HEK293 (cell line): ENCODE measurements at regions not wholly inside any gene's neighbourhood (a gene's known extent, or its start where the extent isn't known, plus 50 kb on each side); places are given as distances from the start of the nearest gene placed in this dataset.

ENCODE experiments used
- GLIS1 ChIP-seq: fragments of 450-650 bp; formaldehyde crosslinking; IDR thresholded peaks from 2 replicates; pipeline ENCODE4 v1.5.1; 2016; ENCODE audit warnings: missing biosample characterization, missing genetic modification characterization
- IKZF3 ChIP-seq: fragments of 450-650 bp; IDR thresholded peaks from 2 replicates; pipeline ENCODE4 v1.5.0; 2018; ENCODE audit warnings: missing biosample characterization, mild to moderate bottlenecking, missing genetic modification characterization, moderate library complexity
- ZNF10 ChIP-seq: fragments of 450-650 bp; formaldehyde crosslinking; IDR thresholded peaks from 2 replicates; pipeline ENCODE4 v1.5.1; 2017; ENCODE audit warnings: missing biosample characterization, missing genetic modification characterization
- ZNF2 ChIP-seq: fragments of 450-650 bp; formaldehyde crosslinking; IDR thresholded peaks from 2 replicates; pipeline ENCODE4 v1.5.1; 2016; ENCODE audit warnings: missing biosample characterization, missing genetic modification characterization
- ZNF274 ChIP-seq, 2 experiments: fragments of 200-500 bp in 1 of 2; fragments of 450-650 bp in 1 of 2; sonication (Bioruptor generic) in 1 of 2; formaldehyde crosslinking in 1 of 2; IDR thresholded peaks; 2 replicates each; pipeline versions ENCODE4 v1.5.1 to v1.6.1; 2014 to 2016; ENCODE audit warnings: borderline replicate concordance in 1 of 2, inconsistent platforms in 1 of 2, low read length in 1 of 2, missing biosample characterization in 1 of 2, missing genetic modification characterization in 1 of 2
- ZNF335 ChIP-seq: fragments of 450-650 bp; formaldehyde crosslinking; conservative IDR thresholded peaks from 2 replicates; pipeline ENCODE4 v1.5.1; 2016; ENCODE audit warnings: missing biosample characterization, missing genetic modification characterization
- ZNF350 ChIP-seq: fragments of 450-650 bp; formaldehyde crosslinking; IDR thresholded peaks from 2 replicates; pipeline ENCODE4 v1.5.0; 2017; ENCODE audit warnings: missing biosample characterization, mild to moderate bottlenecking, missing genetic modification characterization
- ZNF521 ChIP-seq: fragments of 450-650 bp; formaldehyde crosslinking; IDR thresholded peaks from 2 replicates; pipeline ENCODE4 v1.5.1; 2017; ENCODE audit warnings: missing biosample characterization, mild to moderate bottlenecking, missing genetic modification characterization
- ZNF747 ChIP-seq: fragments of 450-650 bp; formaldehyde crosslinking; IDR thresholded peaks from 2 replicates; pipeline ENCODE4 v1.5.1; 2016; ENCODE audit warnings: missing biosample characterization, missing genetic modification characterization
- TF ChIP-seq, protein P1 (sequence below): fragments of 450-650 bp; formaldehyde crosslinking; IDR thresholded peaks from 2 replicates; pipeline ENCODE4 v1.5.1; 2016; ENCODE audit warnings: missing biosample characterization, missing genetic modification characterization
- TF ChIP-seq, protein P2 (sequence below): sonication (generic); formaldehyde crosslinking; IDR thresholded peaks from 2 replicates; pipeline ENCODE4 v1.8.1; 2022; ENCODE audit warnings: mild to moderate bottlenecking, moderate library complexity, missing genetic modification reagents
- TF ChIP-seq, protein P3 (sequence below): fragments of 450-650 bp; formaldehyde crosslinking; IDR thresholded peaks from 2 replicates; pipeline ENCODE4 v1.5.1; 2016; ENCODE audit warnings: missing biosample characterization, missing genetic modification characterization
- TF ChIP-seq, protein P4 (sequence below): fragments of 450-650 bp; formaldehyde crosslinking; IDR thresholded peaks from 2 replicates; pipeline ENCODE4 v1.5.1; 2016; ENCODE audit warnings: missing biosample characterization, missing genetic modification characterization
- TF ChIP-seq, protein P5 (sequence below): fragments of 450-650 bp; formaldehyde crosslinking; IDR thresholded peaks from 2 replicates; pipeline ENCODE4 v1.5.1; 2016; ENCODE audit warnings: missing biosample characterization, missing genetic modification characterization

DNA sequence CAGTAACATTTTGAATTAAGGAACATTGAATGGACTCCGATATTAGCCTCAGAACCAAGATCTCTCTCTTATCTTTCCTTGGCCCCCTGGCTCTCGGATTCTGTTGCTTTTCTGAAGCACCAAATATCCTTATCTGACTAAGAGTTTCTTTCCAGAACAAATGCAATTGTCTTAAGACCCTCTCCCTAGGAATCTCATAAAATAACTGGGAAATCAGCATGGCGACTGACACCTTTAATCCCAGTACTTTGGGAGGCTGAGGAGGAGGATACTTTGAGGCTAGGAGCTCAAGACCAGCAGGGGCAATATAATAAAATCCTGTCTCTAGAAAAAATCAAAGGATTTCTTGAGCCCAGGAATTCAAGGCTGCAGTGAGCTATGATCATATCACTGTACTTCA lies 984.5 kb downstream of the HACE1 start:
- TF ChIP-seq, protein P1, sequence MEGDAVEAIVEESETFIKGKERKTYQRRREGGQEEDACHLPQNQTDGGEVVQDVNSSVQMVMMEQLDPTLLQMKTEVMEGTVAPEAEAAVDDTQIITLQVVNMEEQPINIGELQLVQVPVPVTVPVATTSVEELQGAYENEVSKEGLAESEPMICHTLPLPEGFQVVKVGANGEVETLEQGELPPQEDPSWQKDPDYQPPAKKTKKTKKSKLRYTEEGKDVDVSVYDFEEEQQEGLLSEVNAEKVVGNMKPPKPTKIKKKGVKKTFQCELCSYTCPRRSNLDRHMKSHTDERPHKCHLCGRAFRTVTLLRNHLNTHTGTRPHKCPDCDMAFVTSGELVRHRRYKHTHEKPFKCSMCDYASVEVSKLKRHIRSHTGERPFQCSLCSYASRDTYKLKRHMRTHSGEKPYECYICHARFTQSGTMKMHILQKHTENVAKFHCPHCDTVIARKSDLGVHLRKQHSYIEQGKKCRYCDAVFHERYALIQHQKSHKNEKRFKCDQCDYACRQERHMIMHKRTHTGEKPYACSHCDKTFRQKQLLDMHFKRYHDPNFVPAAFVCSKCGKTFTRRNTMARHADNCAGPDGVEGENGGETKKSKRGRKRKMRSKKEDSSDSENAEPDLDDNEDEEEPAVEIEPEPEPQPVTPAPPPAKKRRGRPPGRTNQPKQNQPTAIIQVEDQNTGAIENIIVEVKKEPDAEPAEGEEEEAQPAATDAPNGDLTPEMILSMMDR (tag by site-specific recombination) = no peak
- TF ChIP-seq ZNF747 (tag by site-specific recombination) (no peak), ZNF335 (no peak), ZNF10 (tag by site-specific recombination) (no peak), IKZF3 (no peak), ZNF521 (tag by site-specific recombination) (no peak), GLIS1 (tag by site-specific recombination) (no peak), ZNF350 (no peak), ZNF274 (IDR thresholded peaks at IDR 0.05; ENCODE audit: low read length) (no peak), ZNF274 (tag by site-specific recombination; IDR thresholded peaks at IDR 0.05; ENCODE audit: borderline replicate concordance) (no peak), ZNF2 (tag by site-specific recombination) (no peak)
- TF ChIP-seq, protein P2, sequence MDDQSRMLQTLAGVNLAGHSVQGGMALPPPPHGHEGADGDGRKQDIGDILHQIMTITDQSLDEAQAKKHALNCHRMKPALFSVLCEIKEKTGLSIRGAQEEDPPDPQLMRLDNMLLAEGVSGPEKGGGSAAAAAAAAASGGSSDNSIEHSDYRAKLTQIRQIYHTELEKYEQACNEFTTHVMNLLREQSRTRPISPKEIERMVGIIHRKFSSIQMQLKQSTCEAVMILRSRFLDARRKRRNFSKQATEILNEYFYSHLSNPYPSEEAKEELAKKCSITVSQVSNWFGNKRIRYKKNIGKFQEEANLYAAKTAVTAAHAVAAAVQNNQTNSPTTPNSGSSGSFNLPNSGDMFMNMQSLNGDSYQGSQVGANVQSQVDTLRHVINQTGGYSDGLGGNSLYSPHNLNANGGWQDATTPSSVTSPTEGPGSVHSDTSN (CRISPR knock-in tag) = no peak
- TF ChIP-seq, protein P3, sequence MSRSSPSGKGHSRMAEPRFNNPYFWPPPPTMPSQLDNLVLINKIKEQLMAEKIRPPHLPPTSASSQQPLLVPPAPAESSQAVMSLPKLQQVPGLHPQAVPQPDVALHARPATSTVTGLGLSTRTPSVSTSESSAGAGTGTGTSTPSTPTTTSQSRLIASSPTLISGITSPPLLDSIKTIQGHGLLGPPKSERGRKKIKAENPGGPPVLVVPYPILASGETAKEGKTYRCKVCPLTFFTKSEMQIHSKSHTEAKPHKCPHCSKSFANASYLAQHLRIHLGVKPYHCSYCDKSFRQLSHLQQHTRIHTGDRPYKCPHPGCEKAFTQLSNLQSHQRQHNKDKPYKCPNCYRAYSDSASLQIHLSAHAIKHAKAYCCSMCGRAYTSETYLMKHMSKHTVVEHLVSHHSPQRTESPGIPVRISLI = no peak
- TF ChIP-seq, protein P4, sequence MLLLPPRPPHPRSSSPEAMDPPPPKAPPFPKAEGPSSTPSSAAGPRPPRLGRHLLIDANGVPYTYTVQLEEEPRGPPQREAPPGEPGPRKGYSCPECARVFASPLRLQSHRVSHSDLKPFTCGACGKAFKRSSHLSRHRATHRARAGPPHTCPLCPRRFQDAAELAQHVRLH (tag by site-specific recombination) = no peak
- TF ChIP-seq, protein P5, sequence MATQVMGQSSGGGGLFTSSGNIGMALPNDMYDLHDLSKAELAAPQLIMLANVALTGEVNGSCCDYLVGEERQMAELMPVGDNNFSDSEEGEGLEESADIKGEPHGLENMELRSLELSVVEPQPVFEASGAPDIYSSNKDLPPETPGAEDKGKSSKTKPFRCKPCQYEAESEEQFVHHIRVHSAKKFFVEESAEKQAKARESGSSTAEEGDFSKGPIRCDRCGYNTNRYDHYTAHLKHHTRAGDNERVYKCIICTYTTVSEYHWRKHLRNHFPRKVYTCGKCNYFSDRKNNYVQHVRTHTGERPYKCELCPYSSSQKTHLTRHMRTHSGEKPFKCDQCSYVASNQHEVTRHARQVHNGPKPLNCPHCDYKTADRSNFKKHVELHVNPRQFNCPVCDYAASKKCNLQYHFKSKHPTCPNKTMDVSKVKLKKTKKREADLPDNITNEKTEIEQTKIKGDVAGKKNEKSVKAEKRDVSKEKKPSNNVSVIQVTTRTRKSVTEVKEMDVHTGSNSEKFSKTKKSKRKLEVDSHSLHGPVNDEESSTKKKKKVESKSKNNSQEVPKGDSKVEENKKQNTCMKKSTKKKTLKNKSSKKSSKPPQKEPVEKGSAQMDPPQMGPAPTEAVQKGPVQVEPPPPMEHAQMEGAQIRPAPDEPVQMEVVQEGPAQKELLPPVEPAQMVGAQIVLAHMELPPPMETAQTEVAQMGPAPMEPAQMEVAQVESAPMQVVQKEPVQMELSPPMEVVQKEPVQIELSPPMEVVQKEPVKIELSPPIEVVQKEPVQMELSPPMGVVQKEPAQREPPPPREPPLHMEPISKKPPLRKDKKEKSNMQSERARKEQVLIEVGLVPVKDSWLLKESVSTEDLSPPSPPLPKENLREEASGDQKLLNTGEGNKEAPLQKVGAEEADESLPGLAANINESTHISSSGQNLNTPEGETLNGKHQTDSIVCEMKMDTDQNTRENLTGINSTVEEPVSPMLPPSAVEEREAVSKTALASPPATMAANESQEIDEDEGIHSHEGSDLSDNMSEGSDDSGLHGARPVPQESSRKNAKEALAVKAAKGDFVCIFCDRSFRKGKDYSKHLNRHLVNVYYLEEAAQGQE = no peak
